ENCODE measurements at regions not wholly inside any gene's neighbourhood (a gene's known extent, or its start where the extent isn't known, plus 50 kb on each side); places are given as distances from the start of the nearest gene placed in this dataset.
"Not testable (repeated sequence)": the region's sequence is repeated elsewhere in the genome, so short reads cannot be mapped to it uniquely, and the experiment has no call there.

DNA sequence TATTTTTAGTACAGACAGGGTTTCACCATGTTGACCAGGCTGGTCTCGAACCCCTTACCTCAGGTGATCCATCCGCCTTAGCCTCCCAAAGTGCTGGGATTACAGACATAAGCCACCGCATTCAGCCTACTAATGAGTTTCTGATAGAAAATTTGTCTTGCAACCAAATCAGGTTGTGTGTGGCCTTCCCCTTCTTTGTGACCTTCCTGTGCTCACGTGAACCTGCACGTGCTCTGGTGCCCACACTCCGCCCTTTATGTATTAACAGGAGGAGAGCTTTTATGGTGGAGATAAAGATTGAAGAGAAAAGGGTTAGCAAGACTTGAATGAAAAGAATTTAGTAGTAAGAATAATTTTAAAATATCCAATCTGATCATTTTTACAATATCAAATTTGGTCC is 343.5 kb upstream of the TMEM132C start:
- DNase-seq (ENCODE audit: low read depth, low spot score) = no peak

DNA sequence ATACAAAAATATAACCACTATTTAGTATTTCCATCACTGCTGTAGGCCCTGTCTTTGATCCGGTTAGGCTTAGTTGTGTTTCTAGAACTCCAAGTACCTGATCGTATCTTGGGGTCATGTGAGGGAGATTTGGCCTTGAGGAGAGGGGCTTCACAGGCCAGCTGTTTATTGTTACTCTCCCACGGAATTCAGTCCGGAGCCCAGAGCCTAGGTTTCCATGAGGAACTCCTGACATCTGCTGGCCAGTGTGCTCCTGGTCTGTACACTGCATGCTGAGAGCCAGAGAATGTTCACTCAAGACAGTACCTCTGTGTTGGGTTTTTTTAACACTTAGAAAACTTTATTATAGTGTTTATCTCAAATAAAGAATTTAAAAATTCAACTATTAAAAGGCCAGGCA is 341.0 kb upstream of the TMEM132C start:
- peak; percentile 10 for DNase-seq (ENCODE audit: low read depth, low spot score)

DNA sequence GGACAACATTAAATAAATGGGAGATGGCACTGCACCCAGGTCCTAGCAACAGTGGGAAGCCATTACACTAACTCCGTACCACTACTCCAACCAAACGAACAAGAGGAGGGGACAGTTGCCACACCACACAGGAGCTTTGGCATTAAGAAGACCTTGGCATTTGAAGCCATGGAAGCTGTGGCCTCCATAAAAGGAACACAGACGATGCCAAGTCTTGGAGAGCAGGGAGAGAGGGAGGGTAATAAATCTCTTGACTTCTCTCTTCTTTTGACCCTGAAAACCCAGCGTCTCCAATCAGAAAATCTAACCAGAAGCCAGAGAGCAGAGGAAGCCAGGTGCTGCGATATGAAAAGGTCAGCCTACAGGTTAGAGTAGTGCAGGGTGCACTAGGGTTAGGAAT is 338.8 kb upstream of the TMEM132C start:
- no peak for DNase-seq (ENCODE audit: low read depth, low spot score)

DNA sequence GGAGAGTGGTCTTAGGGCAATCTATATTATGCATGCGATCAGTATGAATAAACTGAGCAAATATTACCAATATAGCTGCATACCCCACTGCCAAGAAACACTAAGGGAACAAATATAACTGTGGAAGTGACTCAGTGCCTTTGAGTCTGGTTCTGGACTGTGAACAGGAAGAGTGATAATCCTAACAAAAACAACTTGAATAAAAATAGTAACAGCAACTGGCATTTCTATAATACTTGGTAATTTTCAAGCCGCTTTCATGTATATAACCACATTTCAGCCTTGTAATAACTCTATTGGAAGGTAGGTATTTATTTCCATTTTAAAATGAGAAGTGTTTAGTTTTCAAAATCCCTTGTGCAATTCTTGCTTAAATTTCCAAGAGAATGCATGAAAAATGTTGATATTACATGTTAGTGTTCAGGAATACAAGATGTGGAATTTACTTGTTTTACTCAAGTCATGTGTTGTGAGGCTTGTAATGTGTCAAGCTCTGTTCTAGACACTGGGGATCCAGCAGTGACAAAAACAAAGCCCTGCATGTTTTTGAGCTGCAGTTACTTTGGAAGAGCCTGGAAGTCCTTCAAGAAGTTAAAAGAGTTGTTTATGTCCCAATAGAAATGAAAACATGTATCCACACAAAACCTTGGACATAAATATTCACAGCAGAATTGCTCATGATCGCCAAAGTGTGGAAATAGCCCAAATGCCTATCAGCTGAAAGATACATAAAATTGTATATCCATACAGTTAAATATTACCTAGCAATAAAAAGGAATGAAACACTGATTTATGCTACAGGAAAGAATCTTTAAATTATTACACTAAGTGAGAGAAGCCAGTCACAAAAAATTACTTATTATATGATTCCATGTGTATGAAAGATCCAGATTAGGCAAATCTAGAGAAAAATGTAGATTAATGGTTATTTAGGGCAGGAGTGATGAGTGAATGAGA is 338.1 kb upstream of the TMEM132C start:
- peak; percentile 4 for DNase-seq (ENCODE audit: low read depth, low spot score)

- no peak for DNase-seq (ENCODE audit: low read depth, low spot score)
These were observed 336.8 kb upstream of the TMEM132C start for GRCh38 chr12:127930122-127930521.

DNA sequence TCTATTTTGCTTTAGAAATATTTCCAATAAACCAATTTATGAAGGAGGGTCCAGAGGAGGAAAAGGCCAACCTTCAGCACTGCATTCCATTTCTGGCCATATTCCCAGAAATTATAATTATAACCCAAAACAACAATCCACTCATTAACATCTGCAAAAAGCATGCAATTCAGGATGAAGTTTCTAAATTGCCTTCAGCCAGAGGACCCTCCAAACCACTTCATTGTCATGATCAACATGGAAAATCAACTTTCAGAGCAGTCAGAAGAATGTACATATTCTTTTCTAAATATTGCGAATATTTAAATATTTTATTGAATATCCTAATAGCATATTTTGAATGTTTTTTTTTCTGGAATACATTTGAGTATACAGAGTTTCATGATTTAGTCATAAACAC is 332.6 kb upstream of the TMEM132C start:
- no peak for DNase-seq (ENCODE audit: low read depth, low spot score)

DNA sequence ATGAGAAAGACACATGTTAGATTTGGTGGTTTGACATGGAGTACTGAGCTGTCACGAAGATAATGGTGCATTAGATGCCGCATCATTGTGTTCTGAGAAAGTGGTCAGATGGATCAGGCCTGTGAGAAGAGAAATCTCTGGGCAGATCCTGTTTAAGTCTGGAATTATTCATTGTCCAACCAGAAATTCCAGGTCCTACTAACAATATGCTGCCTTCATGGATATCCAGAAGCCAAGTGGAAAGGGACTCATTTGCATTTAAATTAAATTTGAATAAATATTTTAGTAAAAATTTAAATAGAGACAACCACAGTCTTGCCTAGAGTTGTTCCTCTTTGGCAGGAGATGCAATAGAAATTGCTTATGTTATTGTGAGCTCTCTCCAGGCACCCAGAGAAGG is 330.5 kb upstream of the TMEM132C start:
- no peak for DNase-seq (ENCODE audit: low read depth, low spot score)

DNA sequence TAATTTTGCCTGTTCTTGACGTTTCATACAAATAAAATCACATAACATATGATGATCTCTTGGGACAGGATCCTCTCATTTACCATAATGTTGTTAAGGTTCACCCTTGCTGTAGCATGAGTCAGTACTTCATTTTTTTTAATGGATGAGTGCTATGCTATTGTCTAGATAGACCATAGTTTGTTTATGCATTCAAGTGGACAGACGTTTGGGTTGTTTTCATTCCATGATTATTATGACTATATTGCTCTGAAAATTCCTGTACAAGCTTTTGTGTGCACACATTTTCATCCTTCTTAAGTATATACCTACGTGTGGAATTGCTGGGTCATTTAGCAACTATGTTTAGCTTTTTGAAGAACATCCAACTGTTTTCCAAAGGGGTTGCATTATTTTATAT is 325.6 kb upstream of the TMEM132C start:
- no peak for DNase-seq (ENCODE audit: low read depth, low spot score)

GRCh38 chr12:127942981-127943380 is 324.0 kb upstream of the TMEM132C start:
- DNase-seq (ENCODE audit: low read depth, low spot score) = no peak

GRCh38 chr12:127943481-127944210 is 323.3 kb upstream of the TMEM132C start:
- DNase-seq (ENCODE audit: low read depth, low spot score) = no peak

DNA sequence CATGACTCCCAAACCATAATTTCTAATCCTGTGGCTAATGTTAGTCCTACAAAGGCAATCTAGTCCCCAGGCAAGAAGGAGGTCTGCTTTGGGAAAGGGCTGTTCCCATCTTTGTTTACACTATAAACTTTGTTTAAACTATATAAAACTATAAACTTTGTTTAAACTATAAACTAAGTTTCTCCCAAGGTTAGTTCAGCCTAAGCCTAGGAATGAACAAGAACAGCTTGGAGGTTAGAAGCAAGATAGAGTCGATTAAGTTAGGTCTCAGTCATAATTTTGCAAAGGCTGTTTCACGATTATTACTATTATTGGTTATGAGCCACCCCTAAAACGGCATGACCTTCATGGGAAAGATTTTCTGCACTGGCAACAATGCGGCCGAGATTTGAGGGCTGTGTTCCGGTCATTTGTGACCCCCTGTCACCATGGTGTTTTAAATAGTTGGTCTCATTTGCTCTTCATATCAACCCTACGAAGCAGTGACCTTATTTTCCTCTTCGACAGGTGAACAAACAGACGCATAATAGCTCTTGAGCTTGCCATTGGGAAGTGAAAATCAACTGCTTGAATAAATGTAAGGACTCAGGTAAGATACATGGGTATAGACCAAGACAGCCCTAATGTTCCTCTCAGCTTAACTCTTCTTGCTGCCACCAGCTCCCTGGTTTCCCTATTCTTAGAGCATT is 322.6 kb upstream of the TMEM132C start:
- DNase-seq (ENCODE audit: low read depth, low spot score) = no peak

GRCh38 chr12:127957001-127957660 is 309.8 kb upstream of the TMEM132C start:
- DNase-seq (ENCODE audit: low read depth, low spot score) = no peak

- no peak for DNase-seq (ENCODE audit: low read depth, low spot score)
These were observed 304.7 kb upstream of the TMEM132C start for GRCh38 chr12:127962303-127962702.

DNA sequence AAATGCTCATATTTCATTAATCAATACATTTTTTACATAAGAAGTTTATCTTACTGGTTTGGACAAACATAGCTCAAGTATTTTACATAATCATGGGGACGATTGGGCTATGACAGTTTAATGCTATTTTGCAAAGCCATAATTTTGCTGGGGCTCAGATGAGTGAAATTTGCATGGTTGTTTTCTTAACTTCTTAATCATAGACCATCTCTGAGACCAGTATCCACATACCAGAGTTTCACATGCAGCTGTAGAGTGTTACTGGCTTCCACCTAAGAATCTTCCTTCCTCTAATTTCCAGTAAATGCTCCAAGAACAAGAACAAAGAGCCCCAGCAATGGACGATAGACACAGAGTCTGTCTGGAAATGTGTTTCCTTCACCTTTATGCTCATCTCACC is 303.0 kb upstream of the TMEM132C start:
- no peak for DNase-seq (ENCODE audit: low read depth, low spot score)

GRCh38 chr12:127964717-127965116 is 302.3 kb upstream of the TMEM132C start:
- DNase-seq (ENCODE audit: low read depth, low spot score) = no peak

DNA sequence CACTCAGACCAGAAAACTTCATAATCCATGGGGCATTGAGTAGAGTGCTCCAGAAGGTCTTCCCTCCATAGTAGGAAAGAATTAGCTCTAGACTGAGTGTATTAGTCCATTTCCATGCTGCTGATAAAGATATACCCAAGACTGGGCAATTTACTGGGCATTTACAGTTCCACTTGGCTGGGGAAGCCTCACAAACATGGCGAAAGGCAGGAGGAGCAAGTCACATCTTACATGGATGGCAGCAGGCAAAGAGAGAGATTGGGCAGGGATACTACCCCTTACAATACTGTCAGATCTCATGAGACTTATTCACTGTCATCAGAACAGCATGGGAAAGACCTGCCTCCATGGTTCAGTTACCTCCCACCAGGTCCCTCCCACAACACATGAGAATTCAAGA is 300.6 kb upstream of the TMEM132C start:
- no peak for DNase-seq (ENCODE audit: low read depth, low spot score)

DNA sequence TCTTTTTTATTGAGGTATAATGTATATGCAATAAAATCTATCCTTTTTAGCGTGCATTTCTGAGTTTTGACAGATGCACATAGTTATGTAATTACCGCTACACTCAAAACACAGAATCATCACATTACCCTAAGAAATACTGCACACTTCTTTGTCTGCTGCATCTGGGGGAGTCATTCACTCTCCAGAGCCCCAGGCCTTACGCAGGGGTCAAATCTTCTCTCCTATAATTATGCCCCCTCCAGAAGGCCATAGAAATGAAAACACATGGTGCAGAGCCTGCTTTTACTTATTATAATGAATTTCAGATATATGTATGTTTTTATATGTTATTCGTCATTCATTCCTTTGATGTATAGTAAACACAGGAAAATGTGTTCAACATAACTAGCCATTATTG is 296.5 kb upstream of the TMEM132C start:
- DNase-seq (ENCODE audit: low read depth, low spot score) = no peak

- DNase-seq (ENCODE audit: low read depth, low spot score) = no peak
These were observed 286.4 kb upstream of the TMEM132C start for GRCh38 chr12:127980585-127980984.

GRCh38 chr12:127981875-127982274 is 285.1 kb upstream of the TMEM132C start:
- no peak for DNase-seq (ENCODE audit: low read depth, low spot score)

DNA sequence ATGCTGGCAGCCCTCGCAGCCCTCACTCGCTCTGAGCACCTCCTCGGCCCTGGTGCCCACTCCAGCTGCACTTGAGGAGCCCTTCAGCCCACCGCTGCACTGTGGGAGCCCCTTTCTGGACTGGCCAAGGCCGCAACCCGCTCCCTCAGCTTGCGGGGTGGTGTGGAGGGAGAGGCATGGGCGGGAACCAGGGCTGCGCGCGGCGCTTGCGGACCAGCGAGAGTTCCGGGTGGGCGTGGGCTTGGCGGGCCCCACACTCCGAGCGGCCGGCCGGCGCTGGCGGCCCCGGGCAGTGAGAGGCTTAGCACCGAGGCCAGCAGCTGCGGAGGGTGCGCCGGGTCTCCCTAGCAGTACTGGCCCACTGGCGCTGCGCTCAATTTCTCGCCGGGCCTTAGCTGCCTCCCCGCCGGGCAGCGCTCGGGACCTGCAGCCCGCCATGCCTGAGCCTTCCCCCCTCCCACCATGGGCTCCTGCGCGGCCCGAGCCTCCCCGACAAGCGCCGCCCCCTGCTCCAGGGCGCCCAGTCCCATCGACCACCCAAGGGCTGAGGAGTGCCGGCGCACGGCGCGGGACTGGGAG is 283.7 kb upstream of the TMEM132C start:
- DNase-seq (ENCODE audit: low read depth, low spot score) = not testable (repeated sequence)

- no peak for DNase-seq (ENCODE audit: low read depth, low spot score)
These were observed 282.4 kb upstream of the TMEM132C start for GRCh38 chr12:127984386-127985055.
